Transverse colon (tissue), 4 donors: ENCODE measurements at regions not wholly inside any gene's neighbourhood (a gene's known extent, or its start where the extent isn't known, plus 50 kb on each side); places are given as distances from the start of the nearest gene placed in this dataset.
"Not testable (repeated sequence)": the region's sequence is repeated elsewhere in the genome, so short reads cannot be mapped to it uniquely, and the experiment has no call there.

Experiments
- EP300 ChIP-seq: sonication (generic); formaldehyde crosslinking; IDR thresholded peaks from one replicate; pipeline ENCODE4 v1.6.1; 2017; ENCODE audit warnings: antibody characterized with exemption, low read depth
- POLR2A ChIP-seq: fragments of 450-650 bp; IDR thresholded peaks from one replicate; pipeline ENCODE4 v1.6.1; 2016; ENCODE audit warnings: antibody characterized with exemption, mild to moderate bottlenecking, moderate library complexity
- POLR2AphosphoS5 ChIP-seq, 3 donors: sonication (generic); formaldehyde crosslinking; IDR thresholded peaks; one replicate each; pipeline ENCODE4 v1.6.1; 2016; ENCODE audit warnings: antibody characterized with exemption in 3 of 3
- TF ChIP-seq, protein P1 (sequence below), 5 experiments: fragments of 200-600 bp in 3 of 5; fragments of 450-650 bp in 2 of 5; sonication (generic) in 3 of 5; IDR thresholded peaks; 1 replicate in 2 of 5; 2 replicates in 3 of 5; pipeline ENCODE4 v1.5.1; 2016 to 2017; ENCODE audit warnings: antibody characterized with exemption in 5 of 5, inconsistent platforms in 3 of 5, mild to moderate bottlenecking in 2 of 5, moderate library complexity in 1 of 5

DNA sequence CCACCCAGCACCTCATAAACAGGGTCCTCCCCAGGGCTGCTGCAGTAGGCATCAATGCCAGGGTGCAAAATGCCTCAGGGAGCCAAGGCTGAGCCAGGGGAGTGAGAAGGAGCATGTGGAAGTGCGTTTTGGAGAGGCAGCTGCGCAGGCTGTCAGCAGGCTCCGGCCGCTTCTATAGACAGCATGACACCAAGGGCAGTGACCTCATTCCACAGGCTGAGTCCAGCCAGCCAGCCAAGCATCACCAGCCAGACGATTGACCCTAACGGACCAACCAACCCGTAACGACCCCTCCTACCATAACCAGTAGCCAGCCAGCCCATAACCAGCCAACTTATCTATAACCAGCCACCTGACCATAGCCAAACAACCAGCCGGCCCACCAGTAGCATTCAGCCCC is 3959.8 kb upstream of the TPTE start:
- TF ChIP-seq, protein P1, sequence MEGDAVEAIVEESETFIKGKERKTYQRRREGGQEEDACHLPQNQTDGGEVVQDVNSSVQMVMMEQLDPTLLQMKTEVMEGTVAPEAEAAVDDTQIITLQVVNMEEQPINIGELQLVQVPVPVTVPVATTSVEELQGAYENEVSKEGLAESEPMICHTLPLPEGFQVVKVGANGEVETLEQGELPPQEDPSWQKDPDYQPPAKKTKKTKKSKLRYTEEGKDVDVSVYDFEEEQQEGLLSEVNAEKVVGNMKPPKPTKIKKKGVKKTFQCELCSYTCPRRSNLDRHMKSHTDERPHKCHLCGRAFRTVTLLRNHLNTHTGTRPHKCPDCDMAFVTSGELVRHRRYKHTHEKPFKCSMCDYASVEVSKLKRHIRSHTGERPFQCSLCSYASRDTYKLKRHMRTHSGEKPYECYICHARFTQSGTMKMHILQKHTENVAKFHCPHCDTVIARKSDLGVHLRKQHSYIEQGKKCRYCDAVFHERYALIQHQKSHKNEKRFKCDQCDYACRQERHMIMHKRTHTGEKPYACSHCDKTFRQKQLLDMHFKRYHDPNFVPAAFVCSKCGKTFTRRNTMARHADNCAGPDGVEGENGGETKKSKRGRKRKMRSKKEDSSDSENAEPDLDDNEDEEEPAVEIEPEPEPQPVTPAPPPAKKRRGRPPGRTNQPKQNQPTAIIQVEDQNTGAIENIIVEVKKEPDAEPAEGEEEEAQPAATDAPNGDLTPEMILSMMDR (IDR thresholded peaks at IDR 0.05) = not testable (repeated sequence)
- not testable (repeated sequence) for TF ChIP-seq POLR2A; EP300; POLR2AphosphoS5 (IDR thresholded peaks at IDR 0.05)
